HG02623 (cell line): ENCODE measurements at regions not wholly inside any gene's neighbourhood (a gene's known extent, or its start where the extent isn't known, plus 50 kb on each side); places are given as distances from the start of the nearest gene placed in this dataset.

ENCODE experiments used
- ATAC-seq: cut with Tn5 transposase; IDR thresholded peaks from one replicate; pipeline ENCODE4 v1.9.1; 2021; ENCODE audit warnings: moderate library complexity; ENCODE audit not compliant: unreplicated experiment

DNA sequence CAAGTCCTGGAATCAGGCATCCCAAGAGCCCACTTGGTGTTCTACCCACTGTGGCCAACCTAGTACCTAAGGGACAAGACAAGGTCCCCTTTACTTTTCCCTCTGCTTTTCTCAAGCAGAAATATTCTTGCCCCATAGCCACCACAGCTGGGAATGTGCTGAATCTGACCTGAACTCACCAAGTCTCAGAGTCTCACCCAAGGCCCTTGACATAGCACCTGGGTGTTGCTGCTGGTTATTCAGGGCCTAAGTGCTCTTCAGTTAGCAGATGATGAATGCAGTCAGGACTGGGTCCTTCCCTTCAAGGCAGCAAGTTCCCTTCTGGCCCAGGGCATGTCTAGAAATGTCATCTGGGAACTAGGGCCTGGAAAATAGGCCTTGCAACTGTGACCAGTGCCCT is 201.8 kb upstream of the SERP2 start:
- no peak for ATAC-seq

DNA sequence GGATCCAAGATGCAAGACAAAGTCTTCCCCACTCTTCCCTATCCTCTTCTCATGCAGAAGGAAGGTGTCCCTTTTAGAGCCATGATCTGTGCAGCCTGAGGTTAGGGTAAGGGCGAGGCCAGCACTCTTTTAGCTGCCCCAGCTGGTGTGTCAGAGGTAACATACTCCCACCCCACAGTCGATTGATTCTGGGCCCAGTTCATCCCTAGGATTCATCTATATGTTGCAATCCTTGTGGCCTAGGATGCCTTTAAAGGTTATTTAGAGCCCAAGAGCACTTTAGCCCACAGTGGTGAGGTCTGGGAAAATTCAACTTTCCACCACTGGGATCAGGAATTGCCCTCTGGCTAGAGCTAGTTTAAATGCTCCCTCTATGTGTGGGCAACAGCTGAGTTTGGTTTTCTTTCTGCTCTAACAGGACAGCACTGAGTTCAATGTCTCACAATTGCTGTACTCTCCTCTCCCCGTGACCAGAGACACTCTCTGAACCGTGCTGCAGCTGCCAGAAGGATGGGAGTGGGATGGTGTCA is 201.3 kb upstream of the SERP2 start:
- ATAC-seq, result no peak

DNA sequence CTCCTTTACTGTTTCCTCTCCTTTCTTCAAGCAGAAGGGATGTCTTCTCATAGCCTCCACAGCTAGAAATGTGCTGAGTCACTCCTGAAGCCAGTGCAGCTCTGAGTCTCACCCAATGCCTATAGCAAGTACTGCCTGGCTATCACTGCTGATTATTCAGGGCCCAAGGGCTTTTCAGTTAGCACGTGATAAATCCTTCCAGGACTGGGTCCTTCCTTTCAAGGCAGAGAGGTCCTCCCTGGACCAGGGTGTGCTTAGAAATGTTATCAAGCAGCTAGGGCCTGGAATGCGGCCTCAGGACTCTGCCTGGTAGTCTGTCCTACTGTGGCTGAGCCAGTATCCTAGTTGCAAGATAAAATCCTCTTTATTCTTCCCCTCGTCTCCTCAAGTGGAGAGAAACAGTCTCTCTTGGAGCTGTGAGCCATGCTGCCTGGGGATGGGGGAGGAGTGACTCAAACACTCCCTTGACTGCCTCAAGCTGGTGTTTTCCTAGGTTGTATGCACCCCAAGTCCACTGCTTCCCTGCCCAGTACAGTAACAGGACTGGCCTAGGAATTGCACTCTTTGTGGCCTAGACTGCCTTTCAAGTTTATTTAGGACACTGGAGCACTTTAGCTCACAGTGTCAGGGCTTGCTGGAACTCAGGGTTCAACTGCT is 198.7 kb upstream of the SERP2 start:
- no peak for ATAC-seq

DNA sequence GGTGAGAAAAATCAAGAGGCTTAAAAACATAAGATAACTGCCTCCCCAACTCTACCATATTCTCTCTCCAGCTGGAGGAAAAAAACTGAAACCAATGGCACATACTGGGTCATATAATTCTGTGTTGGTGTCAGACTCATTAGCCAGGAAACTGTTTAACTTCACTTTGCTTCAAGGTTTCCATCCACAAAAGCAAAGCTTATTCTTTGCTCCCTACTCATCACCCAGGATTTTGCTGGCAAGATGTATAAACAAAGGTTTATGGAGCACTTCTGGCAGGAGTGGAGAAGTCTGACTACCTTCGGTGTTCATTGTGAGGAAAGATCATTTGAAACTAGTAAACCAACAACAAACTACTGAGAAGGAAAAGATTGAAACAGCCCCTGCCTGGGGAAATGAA is 197.5 kb upstream of the SERP2 start:
- no peak for ATAC-seq

DNA sequence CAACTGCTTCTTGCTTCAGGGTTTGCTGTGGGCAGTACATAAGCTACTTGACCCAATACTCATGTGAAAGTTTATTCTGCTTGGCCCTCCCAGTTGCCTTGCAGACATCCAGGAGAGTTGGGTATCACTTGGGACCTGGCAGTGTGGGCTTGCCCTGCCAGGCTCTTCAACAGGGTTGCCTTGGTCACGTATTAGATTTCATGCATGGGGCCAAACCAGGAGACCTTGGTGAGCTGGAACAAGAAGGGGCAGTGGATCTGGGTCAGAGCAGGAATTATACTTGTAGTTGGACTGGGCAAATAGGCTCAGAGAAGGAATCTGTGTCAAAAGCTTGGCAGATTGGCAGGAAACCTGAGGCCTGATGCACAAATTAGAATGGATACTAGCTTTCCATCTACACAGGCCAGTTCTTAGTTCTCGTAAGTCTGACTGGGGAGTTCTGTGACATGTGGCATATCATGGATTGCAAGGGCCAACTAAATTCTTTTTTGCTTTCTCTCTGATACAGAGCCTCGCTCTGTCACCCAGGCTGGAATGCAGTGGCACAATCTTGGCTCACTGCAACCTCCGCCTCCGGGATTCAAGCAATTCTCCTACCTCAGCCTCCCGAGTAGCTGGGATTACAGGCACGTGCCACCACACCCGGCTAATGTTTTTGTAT is 192.6 kb upstream of the SERP2 start:
- no peak for ATAC-seq

DNA sequence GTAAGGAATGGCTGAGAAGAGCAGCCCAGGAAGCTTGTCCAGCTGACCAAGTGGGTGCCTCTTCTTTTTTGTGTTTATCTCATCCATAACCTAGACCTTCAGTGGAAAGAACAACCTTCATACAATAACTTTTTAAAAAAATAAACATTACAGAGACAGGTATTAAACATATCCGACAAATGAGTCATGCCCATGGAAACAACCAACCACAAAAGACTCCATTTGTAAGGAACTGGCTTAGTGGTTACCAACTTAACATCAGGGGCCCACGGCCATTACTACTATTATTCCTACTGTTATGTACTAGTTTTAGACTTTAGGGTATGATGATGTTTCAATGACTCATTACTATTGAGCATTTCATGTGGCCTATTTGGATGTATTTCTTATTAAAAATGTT is 191.7 kb upstream of the SERP2 start:
- ATAC-seq, result no peak

DNA sequence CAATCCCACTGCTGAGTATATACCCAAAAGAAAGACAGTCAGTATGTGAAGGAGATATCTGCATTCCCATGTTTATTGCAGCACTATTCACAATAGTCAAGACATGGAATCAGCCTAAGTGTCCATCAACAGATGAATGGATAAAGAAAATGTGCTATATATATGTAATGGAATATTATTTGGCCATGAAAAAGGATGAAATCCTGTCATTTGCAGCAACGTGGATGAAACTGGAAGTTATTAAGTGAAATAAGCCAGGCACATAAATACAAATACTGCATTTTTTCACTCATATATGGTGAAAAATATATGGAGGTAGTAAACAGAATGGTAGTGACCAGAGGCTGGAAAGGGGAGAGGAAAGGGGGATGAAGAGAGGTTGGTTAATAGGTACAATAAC is 188.9 kb upstream of the SERP2 start:
- no peak for ATAC-seq

DNA sequence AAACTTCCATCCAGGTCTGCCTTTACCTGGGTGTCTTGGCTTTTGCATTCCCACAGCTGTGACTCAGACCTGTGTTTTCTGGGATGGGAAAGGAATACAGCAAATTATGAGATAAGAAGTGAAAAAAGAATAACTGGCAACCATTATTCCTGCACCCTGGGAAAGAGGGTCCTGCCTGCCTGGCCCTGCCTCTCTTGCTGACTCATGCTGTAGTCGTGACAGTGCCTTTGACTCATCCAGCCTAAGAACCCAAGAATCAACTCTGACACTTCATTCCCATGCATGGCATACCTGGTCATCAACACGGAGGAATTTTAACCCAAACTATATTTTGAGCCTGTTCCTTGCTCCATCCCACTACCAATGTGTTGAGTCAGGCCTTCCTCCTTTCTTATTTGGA is 185.4 kb upstream of the SERP2 start:
- no peak for ATAC-seq

DNA sequence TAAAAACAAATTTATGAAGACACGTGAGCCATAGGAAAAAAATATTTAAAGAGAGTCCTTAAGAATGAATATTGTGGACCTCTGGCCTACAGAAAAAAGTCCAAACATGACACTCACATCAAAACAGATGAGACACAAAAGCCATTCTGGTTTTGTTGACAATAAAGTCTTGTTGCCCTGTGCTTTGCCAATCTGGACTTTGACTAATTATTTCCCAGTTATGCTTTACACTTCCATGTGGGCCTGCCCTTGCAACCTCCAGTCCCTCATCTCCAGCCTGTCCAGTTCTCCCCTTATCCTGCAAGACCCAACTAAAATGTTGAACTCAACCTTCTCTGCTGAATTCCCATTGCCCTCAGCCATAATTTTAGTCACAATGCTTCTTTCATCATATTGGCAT is 184.5 kb upstream of the SERP2 start:
- no peak for ATAC-seq

DNA sequence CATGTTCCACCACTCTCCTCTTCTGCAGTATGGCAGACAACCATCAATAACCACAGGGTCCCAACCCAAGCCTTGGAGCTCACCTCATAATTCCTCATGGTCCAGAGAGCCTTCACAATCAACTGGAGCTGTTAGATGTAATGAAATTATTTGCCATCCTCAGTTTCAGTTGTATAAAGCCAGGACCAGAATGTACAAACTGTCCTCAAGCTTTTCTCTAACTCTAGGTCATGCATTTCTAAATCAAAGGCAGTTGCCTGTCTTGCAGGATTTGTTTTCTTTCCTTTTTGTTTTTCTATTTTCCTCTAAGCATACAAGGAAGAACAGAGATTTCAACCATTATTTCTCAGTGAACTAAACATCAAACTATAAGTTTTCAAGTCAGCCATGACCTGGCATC is 182.5 kb upstream of the SERP2 start:
- ATAC-seq, result no peak

DNA sequence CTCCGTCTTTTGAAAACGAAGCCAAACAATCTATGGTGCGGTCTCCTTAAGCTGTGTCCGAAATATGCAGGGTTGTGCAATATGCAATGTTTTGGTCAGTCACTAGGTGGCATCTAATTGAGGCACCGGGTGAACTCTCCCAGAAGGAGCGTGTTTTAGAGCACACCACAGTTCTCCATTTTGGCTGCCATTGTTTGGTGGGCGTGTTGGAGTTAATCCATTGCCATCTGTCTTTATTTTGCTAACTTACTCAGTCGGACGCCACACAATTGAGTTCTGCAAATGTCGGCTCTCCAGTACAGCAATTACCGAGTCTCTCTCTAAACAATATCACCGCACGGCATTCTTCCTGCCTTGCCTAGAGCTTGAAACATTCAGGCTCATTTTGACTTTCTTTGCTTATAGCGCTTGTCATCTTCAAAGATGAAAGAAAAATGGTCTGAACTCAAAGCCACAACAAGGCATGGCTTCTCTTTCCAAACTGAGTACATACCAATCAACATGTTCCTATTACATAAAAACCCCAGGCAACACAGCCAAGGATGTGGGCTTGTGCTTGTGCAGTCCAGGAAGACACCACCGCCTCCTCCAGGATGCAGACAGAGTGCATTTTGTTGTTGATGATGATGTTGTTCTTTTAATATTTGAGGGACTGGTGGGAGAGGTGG is 182.0 kb upstream of the SERP2 start:
- no peak for ATAC-seq

DNA sequence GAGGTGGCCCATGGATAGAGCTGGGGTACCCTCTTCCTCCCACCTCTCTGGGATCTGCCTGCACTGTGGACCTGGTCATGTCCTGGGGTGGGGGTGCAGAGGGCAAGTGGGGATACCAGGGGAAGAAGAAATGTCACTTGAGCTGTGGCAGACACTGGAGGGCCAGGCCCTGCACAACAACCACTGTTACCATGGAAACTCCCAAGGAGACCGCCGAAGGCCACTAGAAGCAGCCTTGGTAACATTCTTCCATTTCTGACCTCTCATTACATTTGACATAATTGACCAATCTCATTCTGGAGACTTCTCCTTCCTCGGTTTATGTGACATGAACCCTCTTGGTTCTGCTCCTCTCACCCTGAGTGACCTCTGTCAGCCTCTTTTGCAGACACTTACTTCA is 179.9 kb upstream of the SERP2 start:
- no peak for ATAC-seq

DNA sequence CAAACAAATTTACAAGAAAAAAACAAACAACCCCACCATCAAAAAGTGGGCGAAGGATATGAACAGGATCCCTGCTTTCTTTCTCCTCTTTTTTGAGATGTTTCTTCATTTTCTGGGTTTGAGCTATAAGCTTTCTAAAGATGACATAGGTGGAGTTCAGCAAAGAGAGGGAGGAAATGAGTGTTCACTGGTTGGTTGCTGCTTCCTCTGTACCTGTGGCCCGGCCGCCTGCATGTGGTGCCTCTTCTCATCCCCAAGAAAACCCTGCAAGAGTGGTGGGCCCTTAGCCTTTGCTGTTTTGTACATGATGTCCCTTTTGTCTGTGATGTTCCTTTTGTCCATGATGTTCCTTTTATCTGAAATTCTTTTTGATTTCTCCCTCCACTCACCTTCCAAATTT is 178.4 kb upstream of the SERP2 start:
- no peak for ATAC-seq

DNA sequence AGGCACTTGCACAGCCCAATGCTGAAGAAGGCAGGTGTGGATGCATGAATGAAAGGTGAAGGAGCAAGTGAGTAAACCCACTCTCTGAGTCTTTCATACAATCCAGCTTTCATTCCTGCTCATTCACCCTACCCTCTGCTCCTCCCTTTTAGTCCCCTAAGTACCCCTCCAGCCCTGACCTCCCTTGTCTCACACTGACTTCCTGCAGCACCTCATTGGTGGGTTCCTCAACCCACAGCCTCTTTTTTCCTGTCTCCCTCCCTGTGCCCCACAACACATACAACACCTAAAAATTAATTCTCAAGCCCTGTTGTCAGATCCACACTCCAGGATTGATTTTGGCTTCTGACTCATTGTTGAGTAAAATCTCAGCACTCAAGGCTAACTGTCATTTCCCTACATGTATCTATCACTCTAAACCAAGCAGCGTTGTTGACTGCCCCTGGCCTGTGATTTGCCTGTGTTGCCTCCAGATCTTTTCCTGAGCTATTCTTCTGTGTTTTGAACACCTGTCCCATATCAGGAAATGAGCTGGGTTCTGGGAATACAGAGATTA is 177.3 kb upstream of the SERP2 start:
- ATAC-seq, result no peak

DNA sequence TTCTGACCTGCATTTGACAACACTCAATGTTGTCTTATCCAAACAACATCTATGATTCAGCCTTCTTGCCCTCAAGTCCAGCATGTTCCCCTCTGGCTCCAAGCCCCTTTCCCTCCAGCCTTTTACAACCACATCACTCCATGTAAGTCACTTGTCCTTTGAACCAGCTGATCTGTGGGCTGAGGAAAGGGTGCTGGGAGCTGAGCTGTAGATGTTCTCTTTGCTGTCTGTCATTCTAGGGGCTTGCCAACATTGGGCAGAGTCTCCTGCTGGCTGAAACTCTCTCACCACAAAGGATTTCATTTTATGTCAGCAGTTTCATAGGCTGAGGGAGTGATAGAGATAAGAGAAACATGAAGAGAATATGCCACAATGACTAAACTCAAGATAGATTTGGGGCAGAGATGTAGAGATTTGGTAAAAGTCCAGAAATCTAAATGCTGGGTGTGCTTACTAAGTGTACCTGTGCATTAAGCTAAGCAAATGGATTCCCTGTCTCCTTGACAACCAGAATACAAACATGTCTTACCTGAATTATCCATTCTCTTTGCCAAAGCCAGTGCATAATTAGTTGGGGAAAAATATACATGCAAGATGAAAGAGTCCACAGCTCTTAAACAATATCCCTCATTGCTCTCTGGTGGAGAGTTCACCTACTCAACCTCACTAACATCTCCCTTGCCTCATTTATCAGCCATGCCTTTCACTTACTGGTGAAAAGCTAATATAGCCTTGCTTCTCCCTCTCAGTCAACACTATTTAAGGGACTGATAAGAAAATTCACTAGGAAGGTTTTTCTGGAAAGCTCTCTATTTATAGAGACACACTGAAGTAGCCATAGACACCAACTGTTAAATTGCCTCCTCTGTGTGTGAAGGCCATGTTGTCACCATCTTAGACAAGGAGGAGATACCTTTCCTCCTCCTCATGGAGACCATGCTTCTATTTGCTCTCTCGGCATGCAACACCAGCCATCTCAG is 175.5 kb upstream of the SERP2 start:
- peak; percentile 85 for ATAC-seq

DNA sequence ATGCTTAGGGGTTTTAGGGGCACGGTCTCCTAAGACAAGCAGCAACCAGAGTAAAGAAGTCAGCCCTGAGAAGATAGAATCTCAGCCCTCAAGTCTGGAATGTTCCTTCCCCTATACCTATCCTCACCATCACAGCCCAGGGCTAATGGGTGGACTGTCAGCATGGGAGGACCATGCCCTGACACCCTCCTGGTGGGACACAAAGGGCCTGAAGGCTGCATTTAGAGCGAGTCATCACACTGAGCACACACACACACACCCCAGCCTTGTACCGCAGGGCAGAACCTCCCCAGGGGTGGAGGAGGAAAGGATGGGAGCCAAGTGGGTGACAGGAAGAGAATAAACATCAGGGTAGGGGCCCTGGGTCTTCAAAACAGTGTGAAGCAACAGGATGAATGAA is 174.8 kb upstream of the SERP2 start:
- no peak for ATAC-seq

DNA sequence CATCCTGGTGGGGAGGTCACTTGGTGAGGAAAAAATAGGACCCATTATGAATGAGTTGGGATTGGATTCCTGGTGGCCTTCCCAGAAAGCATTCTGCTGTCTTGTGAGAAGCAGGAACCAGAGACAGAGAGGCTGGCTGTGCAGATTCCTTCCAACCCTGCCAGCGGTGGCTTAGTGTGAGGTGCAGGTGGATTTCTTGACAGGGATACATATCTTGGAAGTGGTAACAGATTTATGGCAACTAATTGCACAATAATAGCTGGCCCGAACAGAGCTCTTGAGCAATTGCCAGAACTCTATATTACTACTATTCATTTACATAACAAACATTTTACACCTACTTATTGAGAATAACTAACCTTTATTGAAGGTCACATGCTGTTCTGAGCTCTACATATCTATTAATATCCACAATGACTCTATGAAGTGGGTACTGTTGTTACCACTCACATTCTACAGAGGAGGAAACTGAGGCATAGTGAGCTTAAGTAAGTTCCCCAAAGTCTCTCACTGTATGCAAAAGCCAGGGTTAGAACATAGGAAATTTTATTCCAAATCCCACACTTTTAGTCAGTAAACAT is 173.9 kb upstream of the SERP2 start:
- ATAC-seq, result no peak

DNA sequence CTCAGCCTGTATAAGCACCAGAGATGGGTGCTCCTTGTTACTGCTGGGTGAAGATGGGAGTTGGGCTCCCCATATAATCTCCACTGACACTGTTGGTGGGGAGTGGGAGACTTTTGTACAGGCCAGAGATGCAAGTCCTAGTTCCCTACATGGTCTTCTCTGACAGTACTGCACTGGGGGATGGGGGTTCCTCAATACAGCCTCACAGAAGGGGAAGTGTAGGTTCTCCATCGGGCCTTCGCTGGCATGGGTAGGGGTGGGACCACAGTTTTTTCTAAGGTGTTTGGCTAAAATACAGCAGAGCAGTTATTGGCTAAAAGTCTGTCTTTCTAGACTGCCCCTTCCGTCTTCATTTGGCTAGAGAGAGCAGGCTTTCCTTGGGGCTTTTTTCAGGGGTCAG is 167.2 kb upstream of the SERP2 start:
- ATAC-seq, result no peak

DNA sequence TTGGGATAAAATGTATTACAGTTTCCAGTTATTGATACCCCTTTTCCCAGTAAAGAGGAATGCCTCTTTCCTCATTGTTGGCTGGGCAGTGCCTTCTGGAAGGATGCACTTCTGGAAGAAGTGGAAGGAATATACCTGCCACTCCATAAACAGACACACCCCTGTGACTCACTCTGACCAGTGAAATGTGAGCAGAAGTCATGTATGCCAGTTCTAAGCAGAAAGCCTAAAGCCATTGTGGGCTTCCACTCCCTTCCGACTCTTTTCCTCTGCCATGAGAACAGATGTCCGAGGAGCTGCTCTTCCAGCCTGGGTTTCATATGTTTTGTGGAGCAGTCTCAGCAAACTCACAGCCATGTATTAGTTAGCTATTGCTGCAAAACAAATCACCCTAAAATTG is 166.1 kb upstream of the SERP2 start:
- no peak for ATAC-seq

DNA sequence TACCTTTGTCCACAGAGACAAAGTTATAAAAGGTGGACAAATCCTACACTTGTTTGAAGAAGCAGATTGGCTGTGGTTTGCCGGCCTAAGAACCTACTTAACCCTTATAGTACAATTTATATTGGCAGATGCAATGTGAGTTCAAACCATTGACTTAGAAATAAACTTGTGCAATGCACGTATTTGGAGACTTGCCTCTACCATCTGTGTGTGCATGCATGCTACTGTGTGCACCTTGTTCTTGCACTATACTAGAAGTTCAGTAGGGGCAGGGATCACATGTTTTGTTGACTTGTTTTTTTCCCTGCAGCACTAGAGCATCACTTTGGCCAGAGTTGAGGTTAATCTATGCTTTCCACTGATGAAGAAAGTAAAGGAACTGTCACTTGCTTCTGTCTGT is 163.1 kb upstream of the SERP2 start:
- no peak for ATAC-seq
